Thyroid gland (tissue), 4 donors: ENCODE measurements at regions not wholly inside any gene's neighbourhood (a gene's known extent, or its start where the extent isn't known, plus 50 kb on each side); places are given as distances from the start of the nearest gene placed in this dataset.

Source experiments
- POLR2A ChIP-seq, 2 donors: fragments of 450-650 bp; IDR thresholded peaks; one replicate each; pipeline ENCODE4 v1.6.1; 2017; ENCODE audit warnings: antibody characterized with exemption in 2 of 2, mild to moderate bottlenecking in 2 of 2, moderate library complexity in 1 of 2
- TF ChIP-seq, protein P1 (sequence below), 6 experiments: fragments of 200-600 bp in 3 of 6; fragments of 450-650 bp in 3 of 6; sonication (generic) in 3 of 6; IDR thresholded peaks; one replicate each; pipeline ENCODE4 v1.5.1; 2016 to 2019; ENCODE audit warnings: antibody characterized with exemption in 6 of 6, mild to moderate bottlenecking in 2 of 6, inconsistent platforms in 1 of 6, moderate library complexity in 1 of 6

DNA sequence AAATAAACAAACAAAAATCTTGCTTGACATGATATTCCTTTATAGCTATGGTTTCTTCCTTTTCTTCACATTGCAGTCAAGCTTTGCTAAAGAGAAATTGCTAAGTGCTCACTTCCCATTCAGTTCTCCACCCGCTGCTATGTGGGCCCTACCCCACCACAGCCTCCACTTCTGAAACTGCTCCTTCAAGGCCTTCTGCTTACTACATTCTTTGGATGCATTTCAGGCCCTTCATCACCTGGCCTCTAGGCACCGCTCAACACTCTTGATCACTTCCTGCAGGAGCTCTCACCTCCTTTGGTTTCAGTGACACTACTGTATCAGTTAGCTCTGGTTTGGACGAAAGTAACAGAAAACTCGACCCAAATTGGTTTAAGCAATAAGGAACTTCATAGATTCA lies 72.4 kb downstream of the KLF5 start:
- TF ChIP-seq POLR2A (IDR thresholded peaks at IDR 0.05) = no peak
- TF ChIP-seq, protein P1, sequence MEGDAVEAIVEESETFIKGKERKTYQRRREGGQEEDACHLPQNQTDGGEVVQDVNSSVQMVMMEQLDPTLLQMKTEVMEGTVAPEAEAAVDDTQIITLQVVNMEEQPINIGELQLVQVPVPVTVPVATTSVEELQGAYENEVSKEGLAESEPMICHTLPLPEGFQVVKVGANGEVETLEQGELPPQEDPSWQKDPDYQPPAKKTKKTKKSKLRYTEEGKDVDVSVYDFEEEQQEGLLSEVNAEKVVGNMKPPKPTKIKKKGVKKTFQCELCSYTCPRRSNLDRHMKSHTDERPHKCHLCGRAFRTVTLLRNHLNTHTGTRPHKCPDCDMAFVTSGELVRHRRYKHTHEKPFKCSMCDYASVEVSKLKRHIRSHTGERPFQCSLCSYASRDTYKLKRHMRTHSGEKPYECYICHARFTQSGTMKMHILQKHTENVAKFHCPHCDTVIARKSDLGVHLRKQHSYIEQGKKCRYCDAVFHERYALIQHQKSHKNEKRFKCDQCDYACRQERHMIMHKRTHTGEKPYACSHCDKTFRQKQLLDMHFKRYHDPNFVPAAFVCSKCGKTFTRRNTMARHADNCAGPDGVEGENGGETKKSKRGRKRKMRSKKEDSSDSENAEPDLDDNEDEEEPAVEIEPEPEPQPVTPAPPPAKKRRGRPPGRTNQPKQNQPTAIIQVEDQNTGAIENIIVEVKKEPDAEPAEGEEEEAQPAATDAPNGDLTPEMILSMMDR (IDR thresholded peaks at IDR 0.05) = no peak
